CD14-positive monocyte (primary cell): ENCODE measurements at regions not wholly inside any gene's neighbourhood (a gene's known extent, or its start where the extent isn't known, plus 50 kb on each side); places are given as distances from the start of the nearest gene placed in this dataset.

Experiments used
- DNase-seq, 3 donors: peaks; one replicate each; pipeline ENCODE4 v3.0.0-alpha.2; 2011 to 2022
- H2AFZ ChIP-seq: 2 replicates; pipeline ENCODE4 v1.6.0; 2012; ENCODE audit warnings: mild to moderate bottlenecking, low read depth, low read length, inconsistent platforms; ENCODE audit not compliant: insufficient read depth, poor library complexity, severe bottlenecking
- H3K27ac ChIP-seq, 2 donors: 1 replicate in 1 of 2; 2 replicates in 1 of 2; pipeline ENCODE4 v1.5.1; 2012 to 2013; ENCODE audit warnings: low read length in 2 of 2, control low read depth in 1 of 2, inconsistent platforms in 1 of 2, low read depth in 1 of 2, mild to moderate bottlenecking in 1 of 2
- H3K27me3 ChIP-seq, 2 donors: one replicate each; pipeline versions ENCODE4 v1.6.0 to v1.6.1; 2011 to 2013; ENCODE audit warnings: low read length in 2 of 2; ENCODE audit not compliant: control insufficient read depth in 2 of 2, insufficient read depth in 2 of 2
- H3K36me3 ChIP-seq, 2 donors: replicated peaks in 1 of 2; 1 replicate in 1 of 2; 2 replicates in 1 of 2; pipeline versions ENCODE4 v1.5.1 to v1.6.1; 2012 to 2013; ENCODE audit warnings: low read length in 2 of 2, control low read depth in 1 of 2, inconsistent platforms in 1 of 2, mild to moderate bottlenecking in 1 of 2; ENCODE audit not compliant: insufficient read depth in 2 of 2, control insufficient read depth in 1 of 2
- H3K4me1 ChIP-seq, 2 donors: 1 replicate in 1 of 2; 2 replicates in 1 of 2; pipeline versions ENCODE4 v1.5.1 to v1.6.1; 2012 to 2013; ENCODE audit warnings: low read length in 2 of 2, control low read depth in 1 of 2, inconsistent platforms in 1 of 2, mild to moderate bottlenecking in 1 of 2, moderate library complexity in 1 of 2; ENCODE audit not compliant: insufficient read depth in 2 of 2, control insufficient read depth in 1 of 2
- H3K4me2 ChIP-seq: replicated peaks from 2 replicates; pipeline ENCODE3; 2012; ENCODE audit warnings: low read length, moderate library complexity, mild to moderate bottlenecking; ENCODE audit not compliant: poor library complexity, severe bottlenecking; ENCODE audit errors: extremely low read depth
- H3K4me3 ChIP-seq, 3 experiments: fragments of 200-600 bp in 1 of 3; sonication (generic) in 1 of 3; replicated peaks in 1 of 3; 1 replicate in 2 of 3; 2 replicates in 1 of 3; pipeline ENCODE4 v1.5.1; 2011 to 2013; ENCODE audit warnings: low read length in 3 of 3, mild to moderate bottlenecking in 3 of 3, control low read depth in 2 of 3, low read depth in 2 of 3, inconsistent platforms in 1 of 3, moderate library complexity in 1 of 3
- H3K79me2 ChIP-seq: 2 replicates; pipeline ENCODE4 v1.6.0; 2012; ENCODE audit warnings: mild to moderate bottlenecking, control low read depth, inconsistent platforms, low read length, moderate library complexity; ENCODE audit not compliant: insufficient read depth
- H3K9ac ChIP-seq: 2 replicates; pipeline ENCODE4 v1.6.0; 2017; ENCODE audit warnings: low read length, mild to moderate bottlenecking; ENCODE audit not compliant: insufficient read depth, poor library complexity, severe bottlenecking
- H3K9me3 ChIP-seq, 2 donors: replicated peaks in 1 of 2; 1 replicate in 1 of 2; 2 replicates in 1 of 2; pipeline versions ENCODE4 v1.5.1 to v1.6.1; 2012 to 2013; ENCODE audit warnings: low read length in 2 of 2, control low read depth in 1 of 2; ENCODE audit not compliant: control insufficient read depth in 1 of 2, insufficient read depth in 1 of 2
- H4K20me1 ChIP-seq: 2 replicates; pipeline ENCODE4 v1.6.0; 2012; ENCODE audit warnings: mild to moderate bottlenecking, low read length, control low read depth, moderate library complexity; ENCODE audit not compliant: insufficient read depth
- H3K27ac Mint-ChIP-seq, 7 donors: one replicate each; pipeline ENCODE4 v1.8.0; 2020; ENCODE audit warnings: mild to moderate bottlenecking in 7 of 7, mixed read lengths in 7 of 7, moderate library complexity in 6 of 7, inconsistent platforms in 2 of 7
- H3K27me3 Mint-ChIP-seq, 3 donors: one replicate each; pipeline ENCODE4 v1.8.0; 2021 to 2022; ENCODE audit warnings: low read depth in 3 of 3, mild to moderate bottlenecking in 3 of 3, mixed read lengths in 3 of 3, moderate library complexity in 3 of 3, inconsistent platforms in 1 of 3
- H3K36me3 Mint-ChIP-seq, 2 donors: one replicate each; pipeline ENCODE4 v1.8.0; 2020; ENCODE audit warnings: mixed read lengths in 2 of 2, inconsistent platforms in 1 of 2, mild to moderate bottlenecking in 1 of 2
- H3K4me1 Mint-ChIP-seq: one replicate; pipeline ENCODE4 v1.8.0; 2020; ENCODE audit warnings: mild to moderate bottlenecking, mixed read lengths
- H3K4me3 Mint-ChIP-seq, 2 donors: one replicate each; pipeline ENCODE4 v1.8.0; 2020; ENCODE audit warnings: mild to moderate bottlenecking in 2 of 2, mixed read lengths in 2 of 2, moderate library complexity in 1 of 2
- H3K9me3 Mint-ChIP-seq, 7 donors: one replicate each; pipeline ENCODE4 v1.8.0; 2020 to 2022; ENCODE audit warnings: mixed read lengths in 7 of 7, mild to moderate bottlenecking in 6 of 7, moderate library complexity in 6 of 7, inconsistent platforms in 2 of 7
- CTCF ChIP-seq: fragments of 200-600 bp; IDR thresholded peaks from one replicate; pipeline ENCODE4 v1.8.0; 2022; ENCODE audit warnings: antibody characterized with exemption, mild to moderate bottlenecking
- whole genome bisulfite sequencing: methylation state at CpG from one replicate; pipeline ENCODE4 v1.1.5; 2013; ENCODE audit warnings: missing lambda C conversion rate; ENCODE audit not compliant: insufficient coverage; 5-methylcytosine and 5-hydroxymethylcytosine counted together
- intact Hi-C, 2 donors: fragments of 100-400 bp; cut with micrococcal nuclease; formaldehyde crosslinking; loops; one replicate each; pipeline versions ENCODE4 v1.15.0 to v1.15.1; 2023

- Histone ChIP-seq H3K9ac (no peak overlapping the region), H3K27ac (no peak overlapping the region), H3K4me1 (no peaks in the 10 kb centered on the region), H3K36me3 (no peaks in the 10 kb centered on the region), H3K9me3 (no peaks in the 10 kb centered on the region), H3K79me2 (no peaks in the 10 kb centered on the region), H3K4me2 (no peak overlapping the region), H2AFZ (no peak overlapping the region), H3K4me3 (no peak overlapping the region), H3K27me3 (peaks cover 3 to 14% of the 10 kb centered on the region in 2 donors), H4K20me1 (no peaks in the 10 kb centered on the region)
- no peak overlapping the region for H3K4me3 Mint-ChIP-seq
- peaks cover 10 to 15% (median 12%) of the 10 kb centered on the region in 3 donors for H3K27me3 Mint-ChIP-seq
- DNase-seq, result no peak
- no peak overlapping the region for H3K27ac Mint-ChIP-seq
- no peaks in the 10 kb centered on the region for H3K9me3 Mint-ChIP-seq
- H3K4me1 Mint-ChIP-seq, result no peaks in the 10 kb centered on the region
- WGBS, result 100% methylated on average over 3 of the region's 7 CpGs
- intact Hi-C loops, result no loop called here
- TF ChIP-seq CTCF, result no peak
- H3K36me3 Mint-ChIP-seq, result no peaks in the 10 kb centered on the region
Measured at GRCh38 chr5:135176991-135177390, 143.0 kb upstream of the PITX1 start.

- Mint-ChIP-seq H3K27me3 (peaks cover 18 to 29% (median 20%) of the 10 kb centered on the region in 3 donors), H3K27ac (no peak overlapping the region), H3K36me3 (no peaks in the 10 kb centered on the region), H3K4me1 (no peaks in the 10 kb centered on the region), H3K9me3 (no peaks in the 10 kb centered on the region), H3K4me3 (no peak overlapping the region)
- Histone ChIP-seq H3K4me1 (no peaks in the 10 kb centered on the region), H3K79me2 (no peaks in the 10 kb centered on the region), H2AFZ (no peak overlapping the region), H3K4me3 (no peak overlapping the region), H3K36me3 (no peaks in the 10 kb centered on the region), H3K9me3 (no peaks in the 10 kb centered on the region), H3K4me2 (no peak overlapping the region), H3K27ac (no peak overlapping the region), H4K20me1 (no peaks in the 10 kb centered on the region), H3K9ac (no peak overlapping the region), H3K27me3 (peaks cover 6 to 20% of the 10 kb centered on the region in 2 donors)
- no peak for TF ChIP-seq CTCF
- WGBS, result 100% methylated on average over 3 of the region's 8 CpGs
- DNase-seq, result no peak
- intact Hi-C loops, result no loop called here
Measured at GRCh38 chr5:135174315-135175096, 140.5 kb upstream of the PITX1 start.
